ENCODE measurements at regions not wholly inside any gene's neighbourhood (a gene's known extent, or its start where the extent isn't known, plus 50 kb on each side); places are given as distances from the start of the nearest gene placed in this dataset.

- DNase-seq (ENCODE audit: low read depth in 2 of 2) = no peak
- Histone ChIP-seq H3K4me3 (replicated peaks in 1 of 4; ENCODE audit: control extremely low read depth in 1 of 4, insufficient read depth in 1 of 4, low read depth in 3 of 4, low read length in 4 of 4) (no peak overlapping the region), H2AFZ (ENCODE audit: low read length) (no peak overlapping the region), H3K9ac (ENCODE audit: insufficient read depth, low read length) (no peak overlapping the region), H3K79me2 (ENCODE audit: control insufficient read depth, insufficient read depth, low read length) (no peaks in the 10 kb centered on the region), H3K9me3 (ENCODE audit: control insufficient read depth, insufficient read depth, low read depth, low read length) (no peaks in the 10 kb centered on the region), H3K4me1 (ENCODE audit: control insufficient read depth, extremely low read depth, insufficient read depth, low read length) (no peaks in the 10 kb centered on the region), H3K27me3 (ENCODE audit: control insufficient read depth, insufficient read depth, low read length) (no peaks in the 10 kb centered on the region), H4K20me1 (ENCODE audit: control insufficient read depth, extremely low read depth, insufficient read depth, low read length) (no peaks in the 10 kb centered on the region), H3K27ac (ENCODE audit: insufficient read depth, low read length) (no peak overlapping the region), H3K36me3 (ENCODE audit: control insufficient read depth, insufficient read depth, low read length) (no peaks in the 10 kb centered on the region), H3K4me2 (ENCODE audit: extremely low read depth, insufficient read depth, low read length) (no peak overlapping the region)
- TF ChIP-seq, protein P1, sequence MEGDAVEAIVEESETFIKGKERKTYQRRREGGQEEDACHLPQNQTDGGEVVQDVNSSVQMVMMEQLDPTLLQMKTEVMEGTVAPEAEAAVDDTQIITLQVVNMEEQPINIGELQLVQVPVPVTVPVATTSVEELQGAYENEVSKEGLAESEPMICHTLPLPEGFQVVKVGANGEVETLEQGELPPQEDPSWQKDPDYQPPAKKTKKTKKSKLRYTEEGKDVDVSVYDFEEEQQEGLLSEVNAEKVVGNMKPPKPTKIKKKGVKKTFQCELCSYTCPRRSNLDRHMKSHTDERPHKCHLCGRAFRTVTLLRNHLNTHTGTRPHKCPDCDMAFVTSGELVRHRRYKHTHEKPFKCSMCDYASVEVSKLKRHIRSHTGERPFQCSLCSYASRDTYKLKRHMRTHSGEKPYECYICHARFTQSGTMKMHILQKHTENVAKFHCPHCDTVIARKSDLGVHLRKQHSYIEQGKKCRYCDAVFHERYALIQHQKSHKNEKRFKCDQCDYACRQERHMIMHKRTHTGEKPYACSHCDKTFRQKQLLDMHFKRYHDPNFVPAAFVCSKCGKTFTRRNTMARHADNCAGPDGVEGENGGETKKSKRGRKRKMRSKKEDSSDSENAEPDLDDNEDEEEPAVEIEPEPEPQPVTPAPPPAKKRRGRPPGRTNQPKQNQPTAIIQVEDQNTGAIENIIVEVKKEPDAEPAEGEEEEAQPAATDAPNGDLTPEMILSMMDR (conservative IDR thresholded peaks at IDR 0.05 in 1 of 2, IDR thresholded peaks at IDR 0.05 in 1 of 2; ENCODE audit: low read depth in 1 of 2, low read length in 2 of 2) = no peak
- TF ChIP-seq EZH2 (IDR thresholded peaks at IDR 0.05; ENCODE audit: low read length, missing control alignments) = no peak
Measured at GRCh38 chr7:125399408-125399807, 469.8 kb upstream of the POT1 start.

DNA sequence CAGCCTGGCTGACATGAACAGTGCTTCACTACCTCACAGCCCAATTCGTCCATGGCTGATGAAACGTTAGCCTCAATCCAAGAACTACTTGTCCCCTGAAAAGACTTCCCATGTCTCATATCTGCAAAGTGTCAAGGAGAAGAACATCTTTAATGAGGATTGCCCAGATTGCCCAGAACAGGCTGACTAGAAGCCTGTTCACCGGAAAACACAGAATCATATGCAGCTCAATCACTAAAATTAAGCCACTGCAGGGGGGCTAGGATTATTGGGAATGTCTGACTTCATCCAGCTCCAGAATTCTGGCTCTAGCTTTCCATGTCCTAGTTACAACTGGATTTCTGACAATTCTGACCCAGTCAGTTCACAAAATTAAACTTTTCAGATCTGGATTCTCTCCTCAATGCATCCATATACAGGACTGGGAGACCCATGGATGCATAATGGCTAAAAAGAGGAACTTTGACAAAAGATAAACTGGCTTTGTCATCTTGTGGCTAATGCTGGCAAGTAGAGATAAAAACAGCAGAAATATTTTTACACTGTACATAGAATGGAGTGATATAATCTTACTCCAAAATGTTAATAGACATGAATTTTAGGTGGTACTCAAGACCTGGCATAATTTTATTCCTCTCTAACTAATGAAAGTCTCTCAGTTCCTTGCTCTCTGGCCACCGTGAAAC, 467.0 kb upstream of the POT1 start:
- Histone ChIP-seq H3K9ac (ENCODE audit: insufficient read depth, low read length) (no peak overlapping the region), H3K36me3 (ENCODE audit: control insufficient read depth, insufficient read depth, low read length) (no peaks in the 10 kb centered on the region), H3K4me3 (replicated peaks in 1 of 4; ENCODE audit: control extremely low read depth in 1 of 4, insufficient read depth in 1 of 4, low read depth in 3 of 4, low read length in 4 of 4) (no peak overlapping the region), H3K4me1 (ENCODE audit: control insufficient read depth, extremely low read depth, insufficient read depth, low read length) (no peaks in the 10 kb centered on the region), H2AFZ (ENCODE audit: low read length) (no peak overlapping the region), H3K27ac (ENCODE audit: insufficient read depth, low read length) (no peak overlapping the region), H3K9me3 (ENCODE audit: control insufficient read depth, insufficient read depth, low read depth, low read length) (no peaks in the 10 kb centered on the region), H3K79me2 (ENCODE audit: control insufficient read depth, insufficient read depth, low read length) (no peaks in the 10 kb centered on the region), H4K20me1 (ENCODE audit: control insufficient read depth, extremely low read depth, insufficient read depth, low read length) (no peaks in the 10 kb centered on the region), H3K4me2 (ENCODE audit: extremely low read depth, insufficient read depth, low read length) (no peak overlapping the region), H3K27me3 (ENCODE audit: control insufficient read depth, insufficient read depth, low read length) (no peaks in the 10 kb centered on the region)
- DNase-seq (ENCODE audit: low read depth in 2 of 2) = no peak
- TF ChIP-seq, protein P1 (conservative IDR thresholded peaks at IDR 0.05 in 1 of 2, IDR thresholded peaks at IDR 0.05 in 1 of 2; ENCODE audit: low read depth in 1 of 2, low read length in 2 of 2) = no peak
- TF ChIP-seq EZH2 (IDR thresholded peaks at IDR 0.05; ENCODE audit: low read length, missing control alignments) = no peak

GRCh38 chr7:125391921-125392320, 462.3 kb upstream of the POT1 start:
- H3K27me3 ChIP-seq (ENCODE audit: control insufficient read depth, insufficient read depth, low read length) = no peaks in the 10 kb centered on the region
- no peak overlapping the region for H3K27ac ChIP-seq (ENCODE audit: insufficient read depth, low read length)
- no peaks in the 10 kb centered on the region for H3K9me3 ChIP-seq (ENCODE audit: control insufficient read depth, insufficient read depth, low read depth, low read length)
- no peaks in the 10 kb centered on the region for H4K20me1 ChIP-seq (ENCODE audit: control insufficient read depth, extremely low read depth, insufficient read depth, low read length)
- no peak overlapping the region for H3K9ac ChIP-seq (ENCODE audit: insufficient read depth, low read length)
- peak in 1 of 2 donors; percentile 28 for DNase-seq (ENCODE audit: low read depth in 2 of 2)
- TF ChIP-seq, protein P1 (conservative IDR thresholded peaks at IDR 0.05 in 1 of 2, IDR thresholded peaks at IDR 0.05 in 1 of 2; ENCODE audit: low read depth in 1 of 2, low read length in 2 of 2) = no peak
- no peak for TF ChIP-seq EZH2 (IDR thresholded peaks at IDR 0.05; ENCODE audit: low read length, missing control alignments)
- H3K4me1 ChIP-seq (ENCODE audit: control insufficient read depth, extremely low read depth, insufficient read depth, low read length) = no peaks in the 10 kb centered on the region
- no peak overlapping the region for H2AFZ ChIP-seq (ENCODE audit: low read length)
- no peaks in the 10 kb centered on the region for H3K36me3 ChIP-seq (ENCODE audit: control insufficient read depth, insufficient read depth, low read length)
- H3K4me3 ChIP-seq (replicated peaks in 1 of 4; ENCODE audit: control extremely low read depth in 1 of 4, insufficient read depth in 1 of 4, low read depth in 3 of 4, low read length in 4 of 4) = no peak overlapping the region
- H3K4me2 ChIP-seq (ENCODE audit: extremely low read depth, insufficient read depth, low read length) = no peak overlapping the region
- H3K79me2 ChIP-seq (ENCODE audit: control insufficient read depth, insufficient read depth, low read length) = no peaks in the 10 kb centered on the region

All from fibroblast of lung (primary cell).